BE2C (cell line): ENCODE measurements at regions not wholly inside any gene's neighbourhood (a gene's known extent, or its start where the extent isn't known, plus 50 kb on each side); places are given as distances from the start of the nearest gene placed in this dataset.

Source experiments
- DNase-seq: peaks from one replicate; pipeline ENCODE4 v3.0.0-alpha.2; 2020
- H3K27me3 ChIP-seq: fragments of 250-450 bp; sonication (Bioruptor Pico); 2 replicates; pipeline ENCODE4 v1.5.1; 2020; ENCODE audit warnings: mild to moderate bottlenecking
- H3K36me3 ChIP-seq: fragments of 250-450 bp; sonication (Bioruptor Pico); 2 replicates; pipeline ENCODE4 v1.5.1; 2020; ENCODE audit warnings: mild to moderate bottlenecking
- H3K4me1 ChIP-seq: fragments of 250-450 bp; sonication (Bioruptor Pico); 2 replicates; pipeline ENCODE4 v1.5.1; 2020
- H3K4me3 ChIP-seq: 2 replicates; pipeline ENCODE4 v1.5.1; 2011; ENCODE audit warnings: low read depth, low read length
- H3K9me3 ChIP-seq: fragments of 250-450 bp; sonication (Bioruptor Pico); 2 replicates; pipeline ENCODE4 v1.5.1; 2020
- CTCF ChIP-seq: IDR thresholded peaks from 2 replicates; pipeline ENCODE4 v1.5.1; 2012; ENCODE audit warnings: mild to moderate bottlenecking, low read depth, low read length

- Histone ChIP-seq H3K9me3 (no peaks in the 10 kb centered on the region), H3K27me3 (no peaks in the 10 kb centered on the region), H3K36me3 (no peaks in the 10 kb centered on the region), H3K4me1 (no peaks in the 10 kb centered on the region), H3K4me3 (no peak overlapping the region)
- TF ChIP-seq CTCF, result no peak
- no peak for DNase-seq
These were observed 193.6 kb upstream of the STARD13 start for GRCh38 chr13:33479105-33479504.

- no peak for TF ChIP-seq CTCF
- Histone ChIP-seq H3K27me3 (no peaks in the 10 kb centered on the region), H3K9me3 (no peaks in the 10 kb centered on the region), H3K36me3 (no peaks in the 10 kb centered on the region), H3K4me3 (no peak overlapping the region), H3K4me1 (no peaks in the 10 kb centered on the region)
- DNase-seq, result no peak
These were observed 195.0 kb upstream of the STARD13 start for GRCh38 chr13:33480561-33480960.

GRCh38 chr13:33483471-33483870 lies 197.9 kb upstream of the STARD13 start:
- no peak for DNase-seq
- no peak for TF ChIP-seq CTCF
- Histone ChIP-seq H3K4me1 (no peaks in the 10 kb centered on the region), H3K36me3 (no peaks in the 10 kb centered on the region), H3K4me3 (no peak overlapping the region), H3K27me3 (no peaks in the 10 kb centered on the region), H3K9me3 (no peaks in the 10 kb centered on the region)

GRCh38 chr13:33485247-33485646 lies 199.7 kb upstream of the STARD13 start:
- no peaks in the 10 kb centered on the region for H3K4me1 ChIP-seq
- no peaks in the 10 kb centered on the region for H3K36me3 ChIP-seq
- H3K27me3 ChIP-seq, result no peaks in the 10 kb centered on the region
- no peak overlapping the region for H3K4me3 ChIP-seq
- no peak for TF ChIP-seq CTCF
- no peaks in the 10 kb centered on the region for H3K9me3 ChIP-seq
- no peak for DNase-seq

GRCh38 chr13:33487575-33488243 lies 202.2 kb upstream of the STARD13 start:
- DNase-seq, result no peak
- no peaks in the 10 kb centered on the region for H3K4me1 ChIP-seq
- H3K27me3 ChIP-seq, result no peaks in the 10 kb centered on the region
- H3K4me3 ChIP-seq, result no peak overlapping the region
- peak; percentile 55 for TF ChIP-seq CTCF
- no peaks in the 10 kb centered on the region for H3K36me3 ChIP-seq
- no peaks in the 10 kb centered on the region for H3K9me3 ChIP-seq

- Histone ChIP-seq H3K4me1 (no peaks in the 10 kb centered on the region), H3K36me3 (no peaks in the 10 kb centered on the region), H3K9me3 (no peaks in the 10 kb centered on the region), H3K4me3 (no peak overlapping the region), H3K27me3 (no peaks in the 10 kb centered on the region)
- no peak for DNase-seq
- no peak for TF ChIP-seq CTCF
These were observed 204.0 kb upstream of the STARD13 start for GRCh38 chr13:33489563-33489962.
